IgD-negative memory B cell (primary cell): ENCODE measurements at regions not wholly inside any gene's neighbourhood (a gene's known extent, or its start where the extent isn't known, plus 50 kb on each side); places are given as distances from the start of the nearest gene placed in this dataset.

ENCODE experiments used
- H3K27ac Mint-ChIP-seq, 3 donors: one replicate each; pipeline ENCODE4 v1.8.0; 2020 to 2022; ENCODE audit warnings: mild to moderate bottlenecking in 3 of 3, mixed read lengths in 3 of 3, moderate library complexity in 1 of 3
- H3K27me3 Mint-ChIP-seq: one replicate; pipeline ENCODE4 v1.8.0; 2021; ENCODE audit warnings: mixed read lengths
- H3K36me3 Mint-ChIP-seq: one replicate; pipeline ENCODE4 v1.8.0; 2020; ENCODE audit warnings: mild to moderate bottlenecking, mixed read lengths
- H3K4me1 Mint-ChIP-seq, 3 donors: one replicate each; pipeline ENCODE4 v1.8.0; 2020 to 2022; ENCODE audit warnings: mixed read lengths in 3 of 3, mild to moderate bottlenecking in 1 of 3
- H3K4me3 Mint-ChIP-seq, 4 donors: one replicate each; pipeline ENCODE4 v1.8.0; 2020 to 2022; ENCODE audit warnings: mild to moderate bottlenecking in 4 of 4, mixed read lengths in 4 of 4, moderate library complexity in 3 of 4
- H3K9me3 Mint-ChIP-seq, 3 donors: one replicate each; pipeline ENCODE4 v1.8.0; 2020 to 2021; ENCODE audit warnings: mixed read lengths in 3 of 3, mild to moderate bottlenecking in 1 of 3

GRCh38 chr18:8480506-8481328 is 128.5 kb upstream of the RAB12 start:
- H3K9me3 Mint-ChIP-seq: peaks cover 0 to 2% (median 0%) of the 10 kb centered on the region in 3 donors
- no peak overlapping the region for H3K27ac Mint-ChIP-seq
- H3K27me3 Mint-ChIP-seq: peaks cover 12% of the 10 kb centered on the region
- no peak overlapping the region for H3K4me3 Mint-ChIP-seq
- peaks cover 0 to 5% (median 4%) of the 10 kb centered on the region in 3 donors for H3K4me1 Mint-ChIP-seq
- no peaks in the 10 kb centered on the region for H3K36me3 Mint-ChIP-seq

GRCh38 chr18:8484951-8485350 is 124.3 kb upstream of the RAB12 start:
- no peaks in the 10 kb centered on the region for H3K36me3 Mint-ChIP-seq
- peaks cover 4% of the 10 kb centered on the region for H3K27me3 Mint-ChIP-seq
- peaks cover 0 to 4% (median 0%) of the 10 kb centered on the region in 3 donors for H3K9me3 Mint-ChIP-seq
- H3K4me1 Mint-ChIP-seq: peaks cover 0 to 2% (median 0%) of the 10 kb centered on the region in 3 donors
- no peak overlapping the region for H3K27ac Mint-ChIP-seq
- no peak overlapping the region for H3K4me3 Mint-ChIP-seq

GRCh38 chr18:8489761-8490160 is 119.5 kb upstream of the RAB12 start:
- no peak overlapping the region for H3K27ac Mint-ChIP-seq
- no peaks in the 10 kb centered on the region for H3K4me1 Mint-ChIP-seq
- no peak overlapping the region for H3K4me3 Mint-ChIP-seq
- peaks cover 5% of the 10 kb centered on the region for H3K27me3 Mint-ChIP-seq
- peaks cover 0 to 6% (median 0%) of the 10 kb centered on the region in 3 donors for H3K9me3 Mint-ChIP-seq
- H3K36me3 Mint-ChIP-seq: no peaks in the 10 kb centered on the region

GRCh38 chr18:8491516-8491915 is 117.7 kb upstream of the RAB12 start:
- Mint-ChIP-seq H3K27me3 (peaks cover 7% of the 10 kb centered on the region), H3K27ac (peak overlapping the region in 1 of 3 donors; percentile 6), H3K4me1 (no peaks in the 10 kb centered on the region), H3K4me3 (no peak overlapping the region), H3K9me3 (peaks cover 0 to 6% (median 0%) of the 10 kb centered on the region in 3 donors), H3K36me3 (no peaks in the 10 kb centered on the region)

GRCh38 chr18:8493141-8493540 is 116.1 kb upstream of the RAB12 start:
- no peaks in the 10 kb centered on the region for H3K4me1 Mint-ChIP-seq
- peak overlapping the region in 1 of 3 donors; percentile 67 for H3K27ac Mint-ChIP-seq
- no peak overlapping the region for H3K4me3 Mint-ChIP-seq
- peaks cover 5% of the 10 kb centered on the region for H3K27me3 Mint-ChIP-seq
- peaks cover 0 to 3% (median under 1%) of the 10 kb centered on the region in 3 donors for H3K9me3 Mint-ChIP-seq
- no peaks in the 10 kb centered on the region for H3K36me3 Mint-ChIP-seq

GRCh38 chr18:8496186-8496585 is 113.1 kb upstream of the RAB12 start:
- Mint-ChIP-seq H3K4me1 (no peaks in the 10 kb centered on the region), H3K27me3 (peaks cover 12% of the 10 kb centered on the region), H3K9me3 (peaks cover 0 to 5% (median 0%) of the 10 kb centered on the region in 3 donors), H3K4me3 (no peak overlapping the region), H3K36me3 (no peaks in the 10 kb centered on the region), H3K27ac (no peak overlapping the region)

GRCh38 chr18:8498905-8499304 is 110.3 kb upstream of the RAB12 start:
- Mint-ChIP-seq H3K4me3 (peak overlapping the region in 1 of 4 donors; percentile 85), H3K36me3 (no peaks in the 10 kb centered on the region), H3K9me3 (peaks cover 0 to 5% (median 0%) of the 10 kb centered on the region in 3 donors), H3K4me1 (no peaks in the 10 kb centered on the region), H3K27me3 (peaks cover 12% of the 10 kb centered on the region), H3K27ac (no peak overlapping the region)

- peaks cover 13% of the 10 kb centered on the region for H3K27me3 Mint-ChIP-seq
- H3K4me3 Mint-ChIP-seq: no peak overlapping the region
- no peaks in the 10 kb centered on the region for H3K36me3 Mint-ChIP-seq
- no peak overlapping the region for H3K27ac Mint-ChIP-seq
- H3K9me3 Mint-ChIP-seq: peaks cover 0 to 5% (median 0%) of the 10 kb centered on the region in 3 donors
- no peaks in the 10 kb centered on the region for H3K4me1 Mint-ChIP-seq
Measured at GRCh38 chr18:8499810-8500675, 109.2 kb upstream of the RAB12 start.

GRCh38 chr18:8501044-8501443 is 108.2 kb upstream of the RAB12 start:
- Mint-ChIP-seq H3K27ac (no peak overlapping the region), H3K4me3 (no peak overlapping the region), H3K9me3 (peaks cover 0 to 5% (median 0%) of the 10 kb centered on the region in 3 donors), H3K36me3 (no peaks in the 10 kb centered on the region), H3K4me1 (no peaks in the 10 kb centered on the region), H3K27me3 (peaks cover 14% of the 10 kb centered on the region)

- Mint-ChIP-seq H3K9me3 (peaks cover 0 to 3% (median 0%) of the 10 kb centered on the region in 3 donors), H3K4me3 (no peak overlapping the region), H3K4me1 (no peaks in the 10 kb centered on the region), H3K36me3 (no peaks in the 10 kb centered on the region), H3K27ac (no peak overlapping the region), H3K27me3 (peaks cover 15% of the 10 kb centered on the region)
Measured at GRCh38 chr18:8503248-8503647, 106.0 kb upstream of the RAB12 start.

- Mint-ChIP-seq H3K4me3 (no peak overlapping the region), H3K36me3 (no peaks in the 10 kb centered on the region), H3K27ac (no peak overlapping the region), H3K27me3 (peaks cover 13% of the 10 kb centered on the region), H3K9me3 (no peaks in the 10 kb centered on the region), H3K4me1 (no peaks in the 10 kb centered on the region)
Measured at GRCh38 chr18:8504424-8504823, 104.8 kb upstream of the RAB12 start.

- Mint-ChIP-seq H3K4me1 (no peaks in the 10 kb centered on the region), H3K4me3 (no peak overlapping the region), H3K36me3 (no peaks in the 10 kb centered on the region), H3K27me3 (peaks cover 11% of the 10 kb centered on the region), H3K27ac (no peak overlapping the region), H3K9me3 (no peaks in the 10 kb centered on the region)
Measured at GRCh38 chr18:8504880-8505435, 104.3 kb upstream of the RAB12 start.

- Mint-ChIP-seq H3K4me3 (no peak overlapping the region), H3K4me1 (no peaks in the 10 kb centered on the region), H3K9me3 (no peaks in the 10 kb centered on the region), H3K36me3 (no peaks in the 10 kb centered on the region), H3K27me3 (peaks cover 9% of the 10 kb centered on the region), H3K27ac (peak overlapping the region in 1 of 3 donors; percentile 48)
Measured at GRCh38 chr18:8506251-8507049, 102.8 kb upstream of the RAB12 start.

GRCh38 chr18:8507361-8507760 is 101.9 kb upstream of the RAB12 start:
- Mint-ChIP-seq H3K27me3 (peaks cover 9% of the 10 kb centered on the region), H3K9me3 (no peaks in the 10 kb centered on the region), H3K4me1 (no peaks in the 10 kb centered on the region), H3K4me3 (no peak overlapping the region), H3K36me3 (no peaks in the 10 kb centered on the region), H3K27ac (peak overlapping the region in 1 of 3 donors; percentile 48)
